ENCODE measurements at regions not wholly inside any gene's neighbourhood (a gene's known extent, or its start where the extent isn't known, plus 50 kb on each side); places are given as distances from the start of the nearest gene placed in this dataset.

GRCh38 chr5:92070786-92071185 lies 687.7 kb upstream of the ARRDC3 start:
- no peak for TF ChIP-seq CTCF (conservative IDR thresholded peaks at IDR 0.05; ENCODE audit: low read length)
- TF ChIP-seq EZH2phosphoT487 (IDR thresholded peaks at IDR 0.05; ENCODE audit: borderline replicate concordance, low read depth, low read length): no peak

Data from OCI-LY7 (cell line).